T-cell (primary cell): ENCODE measurements at regions not wholly inside any gene's neighbourhood (a gene's known extent, or its start where the extent isn't known, plus 50 kb on each side); places are given as distances from the start of the nearest gene placed in this dataset.

Experiments
- ATAC-seq, 4 experiments: fragments of 200-7000 bp in 3 of 4; fragments of 150-1000 bp in 1 of 4; cut with Tn5 transposase; replicated peaks in 1 of 4; 1 replicate in 3 of 4; 2 replicates in 1 of 4; pipeline ENCODE4 v1.10.0; 2021; ENCODE audit warnings: moderate library complexity in 3 of 4, mild to moderate bottlenecking in 2 of 4, moderate number of reproducible peaks in 1 of 4
- CTCF ChIA-PET, 2 donors: fragments of 300-600 bp; sonication (Branson Sonifier 250); formaldehyde crosslinking; loops; one replicate each; lab custom pipeline; 2022; ENCODE audit warnings: antibody characterized with exemption in 2 of 2; lab: Charles Lee
- POLR2A ChIA-PET, 2 donors: fragments of 300-600 bp; sonication (Branson Sonifier 250); formaldehyde crosslinking; loops; one replicate each; lab custom pipeline; 2022; ENCODE audit warnings: antibody characterized with exemption in 2 of 2; lab: Charles Lee
- DNase-seq, 35 experiments: peaks; one replicate each; pipeline versions ENCODE4 v3.0.0 to v3.0.0-alpha.2; 2013 to 2023
- H3K27ac ChIP-seq: one replicate; pipeline ENCODE4 v1.5.1; 2013; ENCODE audit warnings: low read length
- H3K27me3 ChIP-seq, 2 experiments: replicated peaks in 1 of 2; 1 replicate in 1 of 2; 2 replicates in 1 of 2; pipeline versions ENCODE4 v1.6.1 to v1.7.0; 2013; ENCODE audit warnings: low read length in 1 of 2, mixed read lengths in 1 of 2; ENCODE audit not compliant: control insufficient read depth in 2 of 2, insufficient read depth in 2 of 2; ENCODE audit errors: extremely low read depth in 1 of 2
- H3K36me3 ChIP-seq, 2 donors: 1 replicate in 1 of 2; 2 replicates in 1 of 2; pipeline versions ENCODE4 v1.6.1 to v1.7.0; 2013; ENCODE audit warnings: low read length in 1 of 2; ENCODE audit not compliant: control insufficient read depth in 2 of 2, insufficient read depth in 1 of 2; ENCODE audit errors: extremely low read depth in 1 of 2
- H3K4me1 ChIP-seq, 2 experiments: 1 replicate in 1 of 2; 2 replicates in 1 of 2; pipeline versions ENCODE4 v1.6.1 to v1.7.0; 2013; ENCODE audit warnings: low read length in 2 of 2, mixed read lengths in 1 of 2; ENCODE audit not compliant: insufficient read depth in 2 of 2, control insufficient read depth in 1 of 2; ENCODE audit errors: extremely low read depth in 1 of 2
- H3K4me3 ChIP-seq, 2 donors: 1 replicate in 1 of 2; 2 replicates in 1 of 2; pipeline versions ENCODE4 v1.5.1 to v1.7.0; 2013; ENCODE audit warnings: mild to moderate bottlenecking in 2 of 2, low read length in 1 of 2, moderate library complexity in 1 of 2; ENCODE audit not compliant: control insufficient read depth in 1 of 2; ENCODE audit errors: extremely low read depth in 1 of 2
- H3K9me3 ChIP-seq: 2 replicates; pipeline ENCODE4 v1.7.0; 2013
- H3K27ac Mint-ChIP-seq, 2 donors: one replicate each; pipeline ENCODE4 v1.8.0; 2020 to 2021; ENCODE audit warnings: mild to moderate bottlenecking in 2 of 2, mixed read lengths in 2 of 2
- H3K27me3 Mint-ChIP-seq, 2 donors: one replicate each; pipeline ENCODE4 v1.8.0; 2021 to 2022; ENCODE audit warnings: mixed read lengths in 2 of 2
- H3K36me3 Mint-ChIP-seq: one replicate; pipeline ENCODE4 v1.8.0; 2021; ENCODE audit warnings: mixed read lengths
- H3K4me1 Mint-ChIP-seq, 3 donors: one replicate each; pipeline ENCODE4 v1.8.0; 2020 to 2022; ENCODE audit warnings: mixed read lengths in 3 of 3, mild to moderate bottlenecking in 1 of 3
- H3K4me3 Mint-ChIP-seq, 3 donors: one replicate each; pipeline ENCODE4 v1.8.0; 2020 to 2022; ENCODE audit warnings: mild to moderate bottlenecking in 3 of 3, mixed read lengths in 3 of 3, moderate library complexity in 3 of 3
- H3K9me3 Mint-ChIP-seq, 3 donors: one replicate each; pipeline ENCODE4 v1.8.0; 2020 to 2022; ENCODE audit warnings: mixed read lengths in 3 of 3
- WGBS: methylation state at CpG from one replicate; pipeline ENCODE4 v1.1.5; 2013; ENCODE audit warnings: missing lambda C conversion rate; ENCODE audit not compliant: insufficient coverage; 5-methylcytosine and 5-hydroxymethylcytosine counted together

GRCh38 chr4:110962616-110963015 is 339.7 kb upstream of the PITX2 start:
- Mint-ChIP-seq H3K4me1 (no peaks in the 10 kb centered on the region), H3K4me3 (no peak overlapping the region), H3K9me3 (peaks cover 0 to 3% (median 0%) of the 10 kb centered on the region in 3 donors), H3K27me3 (no peaks in the 10 kb centered on the region), H3K27ac (no peak overlapping the region), H3K36me3 (no peaks in the 10 kb centered on the region)
- POLR2A ChIA-PET = no interaction called here
- Histone ChIP-seq H3K36me3 (no peaks in the 10 kb centered on the region), H3K27me3 (no peaks in the 10 kb centered on the region), H3K27ac (no peak overlapping the region), H3K4me3 (no peak overlapping the region), H3K4me1 (no peaks in the 10 kb centered on the region), H3K9me3 (no peaks in the 10 kb centered on the region)
- CTCF ChIA-PET = no interaction called here
- 80% methylated on average over 1 of the region's 3 CpGs for WGBS
- DNase-seq = no peak
- ATAC-seq = no peak

DNA sequence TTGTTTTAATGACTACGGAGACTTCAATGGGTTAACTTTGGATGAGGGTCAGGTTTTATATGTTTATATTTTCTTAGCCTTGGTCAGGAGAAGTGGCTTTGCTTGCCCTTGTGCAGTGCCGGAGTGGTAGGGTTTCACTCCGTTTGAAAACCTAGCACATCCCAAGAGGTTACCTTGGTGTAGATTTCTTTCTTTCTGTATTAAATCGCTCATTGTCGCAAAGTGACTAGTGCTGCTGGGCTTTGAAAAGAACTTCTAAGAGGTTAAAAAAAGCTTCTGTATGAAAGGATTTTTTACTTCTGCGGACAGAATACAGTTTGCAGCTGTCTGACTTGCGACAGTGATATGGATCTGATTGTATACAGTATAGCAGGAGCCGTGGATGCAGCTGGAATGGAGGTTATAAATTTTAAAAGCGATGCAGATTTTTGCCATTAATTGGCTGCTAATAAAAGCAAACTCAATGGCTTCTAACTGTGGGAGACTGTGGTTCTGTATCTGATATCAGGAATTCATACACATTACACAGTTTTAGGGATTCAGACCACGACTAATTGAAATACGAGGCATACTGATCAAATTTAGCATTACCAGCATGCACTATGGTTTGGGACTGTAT is 340.9 kb upstream of the PITX2 start:
- ATAC-seq (no peak), DNase-seq (no peak)
- ChIA-PET CTCF (no interaction called here), POLR2A (no interaction called here)
- H3K4me1 Mint-ChIP-seq = no peaks in the 10 kb centered on the region
- H3K27ac Mint-ChIP-seq = no peak overlapping the region
- Histone ChIP-seq H3K27ac (no peak overlapping the region), H3K4me3 (no peak overlapping the region), H3K36me3 (no peaks in the 10 kb centered on the region), H3K4me1 (no peaks in the 10 kb centered on the region), H3K27me3 (no peaks in the 10 kb centered on the region), H3K9me3 (no peaks in the 10 kb centered on the region)
- H3K36me3 Mint-ChIP-seq = no peaks in the 10 kb centered on the region
- no peaks in the 10 kb centered on the region for H3K27me3 Mint-ChIP-seq
- no peak overlapping the region for H3K4me3 Mint-ChIP-seq
- 66% methylated on average over 4 of the region's 11 CpGs for WGBS
- peaks cover 0 to 3% (median 0%) of the 10 kb centered on the region in 3 donors for H3K9me3 Mint-ChIP-seq

- no CpG with 5 or more reads among the region's 1 CpG for WGBS
- no peak overlapping the region for H3K4me3 ChIP-seq
- no peaks in the 10 kb centered on the region for H3K36me3 Mint-ChIP-seq
- ATAC-seq (no peak), DNase-seq (no peak)
- no peaks in the 10 kb centered on the region for H3K27me3 Mint-ChIP-seq
- H3K27ac Mint-ChIP-seq = no peak overlapping the region
- peaks cover 0 to 3% (median 0%) of the 10 kb centered on the region in 3 donors for H3K9me3 Mint-ChIP-seq
- H3K9me3 ChIP-seq = no peaks in the 10 kb centered on the region
- no peaks in the 10 kb centered on the region for H3K4me1 Mint-ChIP-seq
- CTCF ChIA-PET = no interaction called here
- H3K27me3 ChIP-seq = no peaks in the 10 kb centered on the region
- no peaks in the 10 kb centered on the region for H3K4me1 ChIP-seq
- no peaks in the 10 kb centered on the region for H3K36me3 ChIP-seq
- no peak overlapping the region for H3K27ac ChIP-seq
- H3K4me3 Mint-ChIP-seq = no peak overlapping the region
- POLR2A ChIA-PET = no interaction called here
Measured at GRCh38 chr4:110967936-110968335, 345.1 kb upstream of the PITX2 start.

GRCh38 chr4:110970642-110971041 is 347.8 kb upstream of the PITX2 start:
- Histone ChIP-seq H3K27me3 (no peaks in the 10 kb centered on the region), H3K9me3 (no peaks in the 10 kb centered on the region), H3K4me3 (no peak overlapping the region), H3K36me3 (no peaks in the 10 kb centered on the region), H3K4me1 (no peaks in the 10 kb centered on the region), H3K27ac (no peak overlapping the region)
- peaks cover 0 to 2% (median 0%) of the 10 kb centered on the region in 3 donors for H3K9me3 Mint-ChIP-seq
- no peak overlapping the region for H3K27ac Mint-ChIP-seq
- WGBS = 0% methylated on average over 1 of the region's 3 CpGs
- POLR2A ChIA-PET = no interaction called here
- no peaks in the 10 kb centered on the region for H3K27me3 Mint-ChIP-seq
- ATAC-seq (no peak), DNase-seq (no peak)
- CTCF ChIA-PET = no interaction called here
- no peaks in the 10 kb centered on the region for H3K4me1 Mint-ChIP-seq
- H3K4me3 Mint-ChIP-seq = no peak overlapping the region
- no peaks in the 10 kb centered on the region for H3K36me3 Mint-ChIP-seq

DNA sequence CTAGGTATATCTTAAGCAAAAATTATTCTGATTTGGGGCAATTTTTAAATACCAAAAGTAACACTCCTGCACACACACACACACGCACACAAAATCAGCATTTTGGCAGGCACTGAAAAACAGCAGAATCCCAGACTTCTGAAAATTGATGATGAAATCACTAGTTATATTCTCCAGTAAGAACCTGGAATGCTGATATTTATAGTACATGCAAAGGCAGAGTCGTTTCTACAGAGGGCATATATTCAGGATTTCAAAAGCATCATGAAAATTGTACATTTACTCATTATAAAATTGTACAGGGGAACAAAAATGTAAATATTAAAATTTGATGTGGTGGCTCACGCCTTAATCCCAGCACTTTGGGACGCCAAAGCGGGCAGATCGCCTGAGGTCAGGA is 352.5 kb upstream of the PITX2 start:
- Mint-ChIP-seq H3K27me3 (no peaks in the 10 kb centered on the region), H3K9me3 (peaks cover 3 to 5% (median 5%) of the 10 kb centered on the region in 3 donors), H3K4me1 (no peaks in the 10 kb centered on the region), H3K4me3 (no peak overlapping the region), H3K27ac (no peak overlapping the region), H3K36me3 (no peaks in the 10 kb centered on the region)
- no peak overlapping the region for H3K4me3 ChIP-seq
- no peak for ATAC-seq
- H3K27ac ChIP-seq = no peak overlapping the region
- no peaks in the 10 kb centered on the region for H3K36me3 ChIP-seq
- H3K9me3 ChIP-seq = no peaks in the 10 kb centered on the region
- CTCF ChIA-PET = no interaction called here
- H3K27me3 ChIP-seq = no peaks in the 10 kb centered on the region
- WGBS = 100% methylated on average over 1 of the region's 6 CpGs
- POLR2A ChIA-PET = no interaction called here
- no peaks in the 10 kb centered on the region for H3K4me1 ChIP-seq
- DNase-seq = no peak

GRCh38 chr4:110977554-110977953 is 354.7 kb upstream of the PITX2 start:
- CTCF ChIA-PET = no interaction called here
- 80% methylated on average over 1 of the region's 2 CpGs for WGBS
- no peak overlapping the region for H3K27ac Mint-ChIP-seq

DNA sequence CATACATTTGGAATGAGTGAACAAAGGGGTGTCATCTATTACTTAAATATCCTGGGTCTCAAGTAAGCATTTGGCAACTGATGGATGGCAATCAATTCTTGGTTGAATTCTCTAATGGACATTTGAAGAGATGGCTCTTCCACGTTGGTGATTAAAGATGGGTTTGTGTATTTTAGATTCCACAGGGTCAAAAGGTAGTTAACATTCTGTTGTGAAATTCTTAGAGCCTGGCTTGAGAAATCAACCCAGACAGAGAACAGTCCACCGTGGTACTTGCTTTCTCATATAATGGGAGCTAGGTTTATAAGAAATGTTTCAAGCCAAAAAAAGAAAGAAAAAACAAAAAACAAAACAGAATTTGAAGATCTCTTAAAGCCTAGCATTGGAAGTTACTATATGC is 355.9 kb upstream of the PITX2 start:
- no peak overlapping the region for H3K4me3 ChIP-seq
- Mint-ChIP-seq H3K27ac (no peak overlapping the region), H3K27me3 (no peaks in the 10 kb centered on the region), H3K36me3 (no peaks in the 10 kb centered on the region), H3K4me3 (no peak overlapping the region), H3K9me3 (peaks cover 3 to 5% (median 5%) of the 10 kb centered on the region in 3 donors), H3K4me1 (no peaks in the 10 kb centered on the region)
- no peaks in the 10 kb centered on the region for H3K36me3 ChIP-seq
- ChIA-PET POLR2A (no interaction called here), CTCF (no interaction called here)
- no peaks in the 10 kb centered on the region for H3K4me1 ChIP-seq
- no peak overlapping the region for H3K27ac ChIP-seq
- 40% methylated on average over 1 of the region's 2 CpGs for WGBS
- ATAC-seq (no peak), DNase-seq (no peak)
- no peaks in the 10 kb centered on the region for H3K9me3 ChIP-seq
- no peaks in the 10 kb centered on the region for H3K27me3 ChIP-seq

More at GRCh38 chr4:110977554-110977953, 354.7 kb upstream of the PITX2 start:
- Histone ChIP-seq H3K27me3 (no peaks in the 10 kb centered on the region), H3K27ac (no peak overlapping the region), H3K4me3 (no peak overlapping the region), H3K9me3 (no peaks in the 10 kb centered on the region), H3K4me1 (no peaks in the 10 kb centered on the region), H3K36me3 (no peaks in the 10 kb centered on the region)
- H3K36me3 Mint-ChIP-seq = no peaks in the 10 kb centered on the region
- H3K4me3 Mint-ChIP-seq = no peak overlapping the region
- H3K4me1 Mint-ChIP-seq = no peaks in the 10 kb centered on the region
- no peak for DNase-seq
- H3K9me3 Mint-ChIP-seq = peaks cover 3 to 5% (median 5%) of the 10 kb centered on the region in 3 donors
- ATAC-seq = no peak
- POLR2A ChIA-PET = interaction anchor here in 1 of 2 donors (0.6 kb wide), 1 partner anchor 139 kb away, joined by 3 read pairs; no protein-coding TSS in a partner anchor
- H3K27me3 Mint-ChIP-seq = no peaks in the 10 kb centered on the region
